ENCODE measurements at regions not wholly inside any gene's neighbourhood (a gene's known extent, or its start where the extent isn't known, plus 50 kb on each side); places are given as distances from the start of the nearest gene placed in this dataset.
A peak's percentile ranks its signal among the peaks of the same experiment; 100 is the strongest.

DNA sequence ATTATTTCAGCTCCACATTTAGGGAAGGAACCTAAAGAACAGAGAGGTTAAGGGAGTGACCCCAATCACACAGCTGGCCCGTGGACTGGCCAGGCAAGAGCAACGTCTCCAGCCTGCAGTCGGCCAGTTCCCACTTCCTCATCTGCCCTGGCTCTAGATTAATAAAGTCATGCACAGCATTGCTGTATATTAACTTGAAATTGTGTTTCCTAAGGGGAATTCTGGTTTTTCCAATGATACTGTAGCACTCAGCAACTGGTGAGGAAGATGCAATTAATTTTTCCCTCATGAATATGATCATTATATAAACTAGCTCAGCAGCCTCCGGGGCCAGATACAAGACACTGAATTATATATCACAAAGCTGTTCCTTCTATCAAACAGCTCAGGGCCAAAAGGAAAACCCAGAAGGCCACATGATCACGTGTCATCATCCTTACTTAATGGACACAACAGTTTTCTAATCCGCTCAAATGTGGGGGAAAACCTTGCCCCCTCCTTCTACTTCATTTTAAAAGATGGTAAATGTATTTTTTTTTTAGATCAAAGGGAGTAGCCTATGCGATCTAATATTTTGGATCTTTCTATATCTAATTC is 295.3 kb upstream of the PRKCQ start:
- in situ Hi-C loops (cut with HindIII; ENCODE audit: extremely low pct_ligation_motif_present, low pct_unique_long_range_greater_than_20kb) (no loop called here), intact Hi-C loops (cut with micrococcal nuclease; ENCODE audit: unreplicated experiment) (no loop called here)
- Histone ChIP-seq H3K27ac (ENCODE audit: extremely low read length, insufficient read depth, low read length) (no peak overlapping the region), H3K4me2 (ENCODE audit: low read depth, low read length) (no peak overlapping the region), H4K20me1 (ENCODE audit: insufficient read depth, low read length) (no peaks in the 10 kb centered on the region), H3K4me1 (ENCODE audit: insufficient read depth, low read length) (no peaks in the 10 kb centered on the region), H3K4me3 (replicated peaks in 1 of 3; ENCODE audit: insufficient read depth in 1 of 3, low read depth in 2 of 3, low read length in 3 of 3) (no peak overlapping the region), H3K9ac (ENCODE audit: insufficient read depth, low read depth, low read length) (no peak overlapping the region), H3K79me2 (ENCODE audit: insufficient read depth, low read length) (no peaks in the 10 kb centered on the region), H2AFZ (ENCODE audit: low read length) (no peak overlapping the region), H3K27me3 (ENCODE audit: control insufficient read depth in 1 of 2, insufficient read depth in 2 of 2, low read length in 2 of 2) (peaks cover 2 to 13% of the 10 kb centered on the region in 2 experiments; a peak in 4 of 5 replicates), H3K36me3 (replicated peaks in 1 of 2; ENCODE audit: control insufficient read depth in 1 of 2, insufficient read depth in 2 of 2, low read length in 2 of 2) (no peaks in the 10 kb centered on the region), H3K9me3 (ENCODE audit: low read length) (no peaks in the 10 kb centered on the region)
- WGBS (ENCODE audit: low lambda C conversion rate), result 10% methylated on average over 7 of the region's 7 CpGs
- FAIRE-seq (no peak), ATAC-seq (no peak), DNase-seq (ENCODE audit: low spot score) (no peak)
- ChIA-PET CTCF (ENCODE audit: low intra/inter-chr PET ratio, low total read pairs) (no interaction called here), POLR2A (no interaction called here)
- no TSS peak for BruUV-seq (replicated peaks)
- TF ChIP-seq, protein P1, sequence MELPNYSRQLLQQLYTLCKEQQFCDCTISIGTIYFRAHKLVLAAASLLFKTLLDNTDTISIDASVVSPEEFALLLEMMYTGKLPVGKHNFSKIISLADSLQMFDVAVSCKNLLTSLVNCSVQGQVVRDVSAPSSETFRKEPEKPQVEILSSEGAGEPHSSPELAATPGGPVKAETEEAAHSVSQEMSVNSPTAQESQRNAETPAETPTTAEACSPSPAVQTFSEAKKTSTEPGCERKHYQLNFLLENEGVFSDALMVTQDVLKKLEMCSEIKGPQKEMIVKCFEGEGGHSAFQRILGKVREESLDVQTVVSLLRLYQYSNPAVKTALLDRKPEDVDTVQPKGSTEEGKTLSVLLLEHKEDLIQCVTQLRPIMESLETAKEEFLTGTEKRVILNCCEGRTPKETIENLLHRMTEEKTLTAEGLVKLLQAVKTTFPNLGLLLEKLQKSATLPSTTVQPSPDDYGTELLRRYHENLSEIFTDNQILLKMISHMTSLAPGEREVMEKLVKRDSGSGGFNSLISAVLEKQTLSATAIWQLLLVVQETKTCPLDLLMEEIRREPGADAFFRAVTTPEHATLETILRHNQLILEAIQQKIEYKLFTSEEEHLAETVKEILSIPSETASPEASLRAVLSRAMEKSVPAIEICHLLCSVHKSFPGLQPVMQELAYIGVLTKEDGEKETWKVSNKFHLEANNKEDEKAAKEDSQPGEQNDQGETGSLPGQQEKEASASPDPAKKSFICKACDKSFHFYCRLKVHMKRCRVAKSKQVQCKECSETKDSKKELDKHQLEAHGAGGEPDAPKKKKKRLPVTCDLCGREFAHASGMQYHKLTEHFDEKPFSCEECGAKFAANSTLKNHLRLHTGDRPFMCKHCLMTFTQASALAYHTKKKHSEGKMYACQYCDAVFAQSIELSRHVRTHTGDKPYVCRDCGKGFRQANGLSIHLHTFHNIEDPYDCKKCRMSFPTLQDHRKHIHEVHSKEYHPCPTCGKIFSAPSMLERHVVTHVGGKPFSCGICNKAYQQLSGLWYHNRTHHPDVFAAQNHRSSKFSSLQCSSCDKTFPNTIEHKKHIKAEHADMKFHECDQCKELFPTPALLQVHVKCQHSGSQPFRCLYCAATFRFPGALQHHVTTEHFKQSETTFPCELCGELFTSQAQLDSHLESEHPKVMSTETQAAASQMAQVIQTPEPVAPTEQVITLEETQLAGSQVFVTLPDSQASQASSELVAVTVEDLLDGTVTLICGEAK (IDR thresholded peaks at IDR 0.05), result no peak
- TF ChIP-seq, protein P1 (CRISPR knock-in tag; IDR thresholded peaks at IDR 0.05), result no peak
- peak; percentile 21; the same call in 1 of the 2 replicates for TF ChIP-seq ZNF768 (CRISPR knock-in tag; IDR thresholded peaks at IDR 0.05)
